Skin of body (tissue), 1 donor: ENCODE measurements at regions not wholly inside any gene's neighbourhood (a gene's known extent, or its start where the extent isn't known, plus 50 kb on each side); places are given as distances from the start of the nearest gene placed in this dataset.
A peak's percentile ranks its signal among the peaks of the same experiment; 100 is the strongest.

Source experiments
- DNase-seq: peaks from one replicate; lab custom pipeline; 2025; lab: John Stamatoyannopoulos, UW

DNA sequence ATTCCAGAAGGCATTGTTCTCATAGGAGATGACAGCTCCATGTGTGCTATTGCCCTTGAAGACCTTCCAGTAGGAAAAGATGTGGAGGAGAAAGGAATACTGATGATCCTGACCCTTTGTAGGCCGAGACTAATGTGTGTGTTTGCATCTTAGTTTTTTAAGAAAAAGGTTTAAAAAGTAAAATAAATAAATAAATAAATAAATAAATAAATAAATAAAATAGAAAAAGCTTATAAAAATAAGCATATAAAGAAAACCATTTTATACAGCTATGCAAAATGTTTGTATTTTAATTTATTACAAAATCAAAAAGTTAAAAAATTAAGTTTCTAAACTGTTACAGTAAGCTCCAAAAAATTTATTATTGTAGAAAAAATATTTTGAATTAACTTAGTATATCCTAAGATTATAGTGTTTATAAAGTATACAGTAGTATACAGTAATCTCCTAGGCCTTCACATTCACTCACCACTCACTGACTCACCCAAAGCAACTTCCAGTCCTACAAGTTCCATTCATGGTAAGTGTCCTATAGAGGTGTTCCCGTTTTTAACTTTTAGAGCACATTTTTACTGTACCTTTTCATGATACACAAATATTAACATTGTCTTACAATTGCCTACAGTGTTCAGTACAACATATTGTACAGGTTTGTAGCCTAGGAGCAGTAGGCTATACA lies 435.2 kb upstream of the SEMA3A start:
- no peak for DNase-seq

DNA sequence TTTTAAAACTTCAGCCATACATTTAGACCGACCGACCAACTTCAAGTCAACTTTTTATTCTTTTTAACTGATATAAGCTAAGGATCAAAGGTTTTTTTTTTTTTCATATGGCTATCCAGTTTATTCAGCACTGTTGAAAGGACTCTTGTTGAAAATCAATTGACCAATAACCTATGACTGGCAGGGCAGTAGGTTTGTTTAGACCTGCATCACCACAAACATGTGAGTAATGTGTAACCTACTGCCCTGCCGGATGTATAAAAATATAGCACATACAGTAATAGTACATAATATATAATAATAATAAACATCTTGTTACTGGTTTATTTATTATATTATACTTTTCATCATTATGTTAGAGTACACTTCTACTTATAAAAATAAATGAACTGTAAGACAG lies 434.6 kb upstream of the SEMA3A start:
- no peak for DNase-seq

DNA sequence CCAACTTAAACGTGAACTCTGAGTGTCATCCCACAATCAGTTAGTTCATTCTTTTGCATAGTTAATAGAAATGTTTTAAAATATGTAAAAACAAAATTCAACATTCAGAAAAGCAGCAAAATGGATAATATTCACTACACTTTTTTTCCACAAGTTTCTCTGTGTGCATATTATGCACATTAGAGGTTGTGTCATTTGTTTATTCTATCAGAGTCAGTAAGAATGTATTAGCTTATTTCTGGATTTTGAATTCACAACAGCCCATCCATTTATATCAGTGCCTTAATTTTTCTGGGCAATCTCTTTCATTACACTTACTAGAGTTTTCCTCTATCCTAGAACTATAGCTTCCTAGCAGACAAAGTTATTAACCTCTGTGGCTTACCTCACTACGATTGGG lies 432.7 kb upstream of the SEMA3A start:
- DNase-seq, result no peak

DNA sequence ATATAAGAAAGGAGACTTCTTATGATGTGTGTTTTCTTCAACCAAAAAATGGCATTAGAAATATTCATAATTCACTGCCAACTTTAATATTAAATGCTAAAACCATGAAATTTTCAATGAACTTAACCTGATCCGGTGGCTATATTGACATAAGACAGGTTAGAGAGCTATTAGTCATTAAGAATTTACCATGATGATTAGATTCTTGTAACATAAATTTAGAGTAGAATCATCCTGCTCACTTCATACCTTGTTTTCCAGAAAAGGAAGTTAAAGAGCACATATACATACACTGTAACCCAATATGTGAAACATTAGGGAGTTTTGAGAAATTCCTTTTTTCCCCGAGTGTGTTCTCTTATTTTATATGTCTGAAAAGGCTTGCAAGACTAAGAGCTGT lies 430.3 kb upstream of the SEMA3A start:
- no peak for DNase-seq

DNA sequence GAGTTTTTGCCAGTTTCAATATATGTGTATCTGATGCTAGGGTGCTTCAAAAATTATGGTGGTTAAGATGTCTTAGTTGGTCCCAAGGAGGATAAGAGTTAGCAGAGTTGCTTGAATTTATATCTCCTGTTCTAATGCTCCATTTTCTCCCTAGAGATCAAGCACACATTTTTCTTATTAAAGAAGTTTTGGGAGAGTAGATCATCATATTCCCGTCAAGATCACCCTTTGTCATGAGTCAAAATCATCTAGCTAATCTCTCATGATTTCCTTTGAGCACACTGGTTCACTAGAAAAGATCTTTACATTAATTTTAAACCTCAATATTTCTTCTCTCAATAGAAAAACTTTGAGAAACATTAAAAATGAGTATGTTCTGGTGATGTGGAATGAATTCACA lies 429.9 kb upstream of the SEMA3A start:
- DNase-seq, result no peak

DNA sequence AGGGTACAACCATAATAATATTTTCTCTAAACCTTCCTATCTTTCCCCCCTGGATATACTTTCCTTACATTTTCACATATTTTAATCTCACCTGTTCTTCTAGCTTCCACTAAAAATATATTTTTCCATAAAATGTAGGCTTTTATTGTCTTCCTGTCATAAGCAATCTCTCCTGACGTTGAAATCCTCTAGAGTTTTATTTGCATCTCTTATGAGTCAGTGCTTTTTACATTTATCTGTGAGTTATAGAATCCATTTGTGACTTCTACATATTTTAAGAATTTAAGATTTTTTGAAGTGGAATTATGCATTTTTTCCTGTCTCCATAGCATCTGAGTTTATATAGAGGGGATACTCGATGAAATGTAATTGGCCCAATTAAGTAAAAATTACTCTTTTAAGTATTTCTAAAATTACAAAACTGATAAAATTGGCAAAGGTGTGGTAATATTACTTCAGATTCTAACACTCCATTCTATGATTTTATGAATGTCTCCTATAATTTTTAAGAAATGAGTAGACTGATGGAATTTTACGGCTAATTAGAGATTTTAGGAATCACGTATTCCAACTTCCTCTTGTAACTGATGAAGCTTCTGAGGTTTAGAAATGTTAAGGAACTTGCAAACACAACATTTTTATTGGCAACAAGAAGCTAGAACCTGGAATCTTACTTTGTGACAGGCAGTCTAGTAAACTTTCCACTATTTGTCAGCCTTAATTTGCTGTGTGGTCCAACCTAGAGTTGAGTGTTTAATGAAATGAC lies 422.9 kb upstream of the SEMA3A start:
- no peak for DNase-seq

DNA sequence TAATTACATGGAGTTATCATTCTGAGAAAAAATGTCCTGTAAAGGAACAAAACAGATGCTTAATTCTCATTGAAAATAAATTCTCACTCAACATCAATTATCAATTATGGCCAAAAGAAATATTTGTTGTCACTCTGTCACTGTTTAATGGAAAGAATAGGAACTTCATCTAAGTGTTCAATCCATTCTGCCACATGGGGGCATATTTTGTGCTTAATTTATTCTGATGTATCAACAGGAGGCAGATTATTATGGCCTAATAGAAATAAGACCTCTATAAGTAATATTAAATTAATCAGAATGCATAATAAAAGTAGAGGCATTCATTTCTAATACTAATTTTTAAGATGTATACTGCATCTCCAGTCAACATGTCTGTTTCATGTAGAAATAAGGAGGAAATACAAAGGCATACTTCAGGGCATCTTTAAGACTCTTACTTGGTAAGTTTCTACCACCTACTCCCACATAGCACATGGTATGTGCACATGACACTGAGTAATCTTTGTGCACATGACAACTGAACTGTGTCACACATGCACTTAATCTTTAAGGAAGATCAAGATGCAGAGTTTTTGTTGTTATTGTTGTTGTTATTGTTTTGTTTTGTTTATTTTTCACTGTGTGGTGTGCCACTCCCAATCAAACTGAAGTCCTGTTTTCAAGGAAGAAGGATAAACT lies 420.4 kb upstream of the SEMA3A start:
- DNase-seq, result no peak

DNA sequence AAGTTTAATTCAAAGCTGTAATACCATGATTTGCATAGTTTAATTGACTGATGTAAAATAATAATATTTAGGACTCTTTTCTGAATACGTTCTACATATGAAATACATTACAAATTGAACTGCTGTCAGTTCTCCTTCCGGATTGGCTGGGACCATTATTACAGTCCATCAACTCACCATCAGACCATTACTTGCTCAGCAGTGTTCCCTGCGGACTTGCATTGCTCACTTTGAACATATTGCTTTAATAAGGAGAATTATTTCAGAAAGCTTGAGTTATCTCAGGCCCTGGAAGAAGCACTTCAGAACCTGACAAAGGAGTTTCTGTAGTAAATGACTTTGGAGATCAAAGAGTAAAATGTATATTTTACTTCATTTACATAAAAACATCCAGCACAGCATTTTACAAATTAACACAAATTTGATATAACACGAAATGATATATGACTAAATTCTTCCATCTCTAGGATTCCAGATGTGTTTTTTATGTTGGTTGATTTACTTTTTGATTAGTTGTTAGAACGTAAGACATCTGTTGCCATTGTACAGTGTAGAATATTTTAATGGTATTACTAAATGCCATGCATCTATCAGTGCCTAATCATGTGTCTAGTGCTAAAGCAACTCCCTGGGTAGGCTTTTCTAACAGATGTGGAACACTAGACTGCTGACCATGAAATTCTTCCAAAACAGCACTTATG lies 418.5 kb upstream of the SEMA3A start:
- peak; percentile 41 for DNase-seq

DNA sequence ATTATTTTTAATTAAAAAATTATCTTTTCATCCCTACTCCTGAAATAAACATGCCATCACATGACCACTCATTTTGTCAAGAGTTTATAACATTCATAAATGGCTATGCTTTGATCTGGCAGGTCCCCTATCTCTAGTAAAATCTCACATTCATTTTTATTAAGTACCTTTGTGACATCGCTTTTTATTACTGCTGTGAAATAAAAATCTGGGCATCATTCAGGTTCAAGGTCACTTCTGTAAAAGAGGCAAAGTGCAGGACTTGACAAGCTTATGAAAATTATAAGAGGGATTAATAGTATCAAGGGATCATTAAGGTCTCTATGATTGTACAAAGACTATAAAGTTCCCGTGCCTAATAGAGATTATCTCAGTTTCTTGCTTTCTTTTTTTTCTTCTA lies 416.8 kb upstream of the SEMA3A start:
- no peak for DNase-seq

DNA sequence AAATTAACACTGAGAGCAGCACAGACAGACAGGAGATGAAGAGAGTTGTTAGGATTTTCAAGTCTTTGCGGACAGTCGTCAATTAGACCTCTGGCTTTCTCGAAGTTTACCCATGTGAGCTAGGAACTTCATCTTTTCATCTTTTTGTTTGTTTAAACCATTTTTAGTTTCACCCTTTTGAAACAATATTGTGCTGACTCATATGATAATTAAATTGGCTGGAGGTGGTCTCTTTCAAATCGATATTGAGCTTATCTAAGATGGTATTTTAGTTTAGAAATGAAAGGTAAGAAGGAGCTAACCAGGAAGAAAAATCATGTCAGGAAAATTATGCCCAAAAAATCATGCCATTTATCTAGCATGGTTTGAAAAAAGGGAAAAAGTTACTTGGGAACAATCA lies 415.8 kb upstream of the SEMA3A start:
- no peak for DNase-seq

DNA sequence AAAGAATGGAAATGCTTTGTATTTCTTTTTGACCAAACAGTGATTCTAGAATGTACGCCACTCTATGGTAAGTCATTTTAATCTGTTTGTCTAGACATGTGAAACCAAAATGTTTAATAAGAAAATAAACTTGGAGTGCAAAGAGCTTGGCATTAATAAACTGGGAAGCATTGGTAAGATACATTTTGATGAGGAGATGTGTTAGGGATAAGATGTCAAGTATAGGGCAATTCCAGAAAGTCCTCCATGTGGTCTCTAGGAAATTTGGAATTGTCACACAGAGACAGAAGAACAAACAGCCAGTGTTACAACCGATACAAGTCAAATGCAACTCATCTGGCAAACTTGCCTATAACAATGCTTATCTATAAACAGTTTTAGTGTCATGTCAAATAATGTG lies 410.7 kb upstream of the SEMA3A start:
- no peak for DNase-seq

DNA sequence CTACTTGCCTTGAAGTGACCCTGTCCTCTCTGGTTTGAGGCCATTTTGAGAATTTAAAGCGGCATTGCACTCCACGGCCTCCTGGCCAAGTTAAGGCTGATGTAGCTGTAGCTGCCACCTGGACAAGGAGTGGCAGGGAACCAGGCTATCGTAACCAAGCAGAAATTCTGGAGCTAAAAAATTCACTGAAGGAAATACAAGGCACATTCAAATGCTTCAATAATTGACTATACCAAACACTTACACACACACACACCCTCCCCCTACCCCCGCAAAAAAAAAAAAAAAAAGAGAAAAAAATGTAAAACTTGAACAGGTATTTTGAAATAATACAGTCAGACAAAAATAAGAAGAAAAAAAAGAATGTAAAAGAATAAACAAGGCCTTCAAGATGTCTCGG lies 409.0 kb upstream of the SEMA3A start:
- DNase-seq, result no peak

DNA sequence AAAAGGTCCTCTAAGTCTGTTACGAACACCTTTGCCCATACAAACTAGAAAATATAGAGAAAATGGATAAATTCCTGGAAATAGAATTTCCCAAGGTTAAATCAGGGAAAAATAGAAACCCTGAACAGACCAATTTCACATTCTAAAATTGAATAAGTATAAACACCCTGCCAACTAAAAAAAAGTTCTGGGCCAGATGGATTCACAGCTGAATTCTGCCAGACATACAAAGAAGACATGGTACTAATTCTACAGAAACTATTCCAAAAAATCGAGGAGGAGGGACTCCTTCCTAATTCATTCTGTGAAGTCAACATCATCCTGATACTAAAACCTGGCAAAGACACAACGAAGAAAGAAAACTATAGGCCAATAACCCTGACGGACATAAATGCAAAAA lies 400.4 kb upstream of the SEMA3A start:
- DNase-seq, result no peak

DNA sequence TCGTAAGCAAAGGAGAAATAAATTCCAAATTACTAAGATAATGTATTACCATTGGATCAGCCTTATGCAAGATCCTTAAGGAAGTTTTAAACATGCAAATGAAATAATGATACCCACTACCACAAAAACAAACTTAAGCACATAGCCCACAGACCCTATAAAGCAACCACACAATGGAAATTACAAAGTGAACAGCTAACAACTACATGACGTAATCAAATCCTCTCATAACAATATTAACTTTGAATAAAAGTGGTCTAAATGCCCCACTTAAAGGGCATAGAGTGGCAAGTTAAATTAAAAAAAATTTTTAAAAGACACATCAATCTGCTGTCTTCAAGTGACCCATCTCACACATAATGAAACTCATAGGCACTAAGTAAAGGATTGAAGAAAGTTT lies 397.3 kb upstream of the SEMA3A start:
- DNase-seq, result no peak

DNA sequence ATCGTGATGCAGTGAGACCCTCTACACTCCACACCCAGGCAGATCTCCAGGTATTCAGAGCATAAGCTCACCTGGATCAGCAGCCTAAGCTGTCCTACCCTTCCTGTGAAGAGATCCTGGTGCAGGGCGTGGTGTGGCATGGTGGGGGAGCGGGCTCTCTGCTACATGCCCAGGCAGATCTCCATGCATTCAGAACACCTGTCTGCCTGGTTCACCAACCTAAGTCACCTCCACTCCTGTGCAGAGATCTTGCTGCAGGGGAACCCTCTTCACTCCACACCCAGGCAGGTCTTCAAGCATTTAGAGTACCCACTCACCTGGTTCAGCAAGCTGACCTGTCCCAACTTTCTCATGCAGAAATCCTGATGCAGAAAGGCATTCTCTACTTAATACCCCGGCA lies 394.4 kb upstream of the SEMA3A start:
- DNase-seq, result no peak

DNA sequence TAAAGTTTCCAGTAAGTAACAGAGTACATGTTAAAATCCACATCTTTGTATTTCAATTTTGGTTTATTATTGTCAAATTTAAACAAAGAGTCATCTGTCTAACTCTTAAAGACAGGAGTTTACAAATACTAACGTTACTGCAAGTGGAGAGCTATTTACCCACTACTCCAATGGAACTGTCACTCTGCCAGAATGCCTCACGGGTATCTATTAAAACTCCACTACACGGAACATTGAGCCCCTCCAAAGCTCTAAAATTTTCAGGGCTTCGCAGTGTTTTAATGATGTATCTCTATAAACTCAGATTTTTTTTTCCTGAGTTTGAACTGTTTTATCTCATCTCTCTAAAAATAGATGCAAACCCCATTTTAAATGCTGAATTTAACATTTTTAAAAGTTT lies 388.7 kb upstream of the SEMA3A start:
- no peak for DNase-seq

DNA sequence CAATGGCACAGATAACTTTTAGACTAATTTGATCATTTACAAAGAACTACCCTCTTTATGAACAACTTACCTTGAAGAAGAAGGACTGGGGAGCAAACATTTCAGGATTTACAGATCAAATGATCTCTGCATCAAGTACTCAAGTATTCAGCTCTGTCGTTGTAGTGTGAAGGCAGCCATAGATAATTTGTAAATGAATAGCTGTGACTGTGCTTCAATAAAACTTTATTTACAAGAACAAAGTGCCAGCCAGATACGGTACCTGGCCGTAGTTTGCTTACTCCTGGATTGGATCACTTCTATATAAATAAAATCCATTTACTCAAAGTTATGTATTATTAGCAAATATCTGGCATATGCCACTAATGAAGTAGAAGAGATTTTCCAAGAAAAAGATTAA lies 388.2 kb upstream of the SEMA3A start:
- DNase-seq, result no peak

DNA sequence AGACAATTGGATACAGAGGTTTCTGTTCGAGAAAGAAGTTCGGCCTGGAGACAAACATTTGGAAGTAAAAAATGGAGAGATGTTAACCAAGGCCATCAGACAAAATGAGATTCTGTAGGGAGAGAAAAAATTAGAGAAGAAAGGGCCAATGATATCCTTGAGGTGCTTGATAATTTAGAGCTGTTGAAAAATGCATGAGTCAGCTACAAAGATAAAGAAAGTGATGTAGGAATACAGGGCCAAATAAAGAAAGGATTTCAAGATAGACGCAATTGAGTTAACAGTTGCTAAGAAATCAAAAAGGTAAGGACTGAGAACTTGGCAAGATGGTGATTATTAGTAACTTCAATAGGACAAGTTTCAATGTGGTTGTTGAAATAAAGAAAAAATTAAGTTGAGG lies 384.2 kb upstream of the SEMA3A start:
- DNase-seq, result no peak

DNA sequence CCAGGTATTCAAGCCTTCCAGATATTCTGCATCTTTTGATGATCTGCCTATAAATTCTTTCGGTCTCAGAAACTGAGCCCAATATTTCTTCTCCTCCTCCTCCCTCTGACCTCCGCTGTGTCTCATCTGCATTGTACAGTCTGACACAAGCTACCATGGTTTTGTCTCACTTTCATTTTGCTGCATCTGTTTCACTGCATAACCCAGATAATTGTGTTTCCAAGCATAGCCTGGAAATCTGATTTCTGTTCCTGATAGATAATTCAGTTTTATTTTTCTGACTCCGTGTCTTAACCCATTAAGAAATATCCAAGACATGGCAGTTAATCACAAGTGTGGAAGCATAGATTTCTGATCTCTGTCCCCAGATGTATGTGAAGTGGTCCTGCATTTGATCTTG lies 374.2 kb upstream of the SEMA3A start:
- DNase-seq, result no peak

DNA sequence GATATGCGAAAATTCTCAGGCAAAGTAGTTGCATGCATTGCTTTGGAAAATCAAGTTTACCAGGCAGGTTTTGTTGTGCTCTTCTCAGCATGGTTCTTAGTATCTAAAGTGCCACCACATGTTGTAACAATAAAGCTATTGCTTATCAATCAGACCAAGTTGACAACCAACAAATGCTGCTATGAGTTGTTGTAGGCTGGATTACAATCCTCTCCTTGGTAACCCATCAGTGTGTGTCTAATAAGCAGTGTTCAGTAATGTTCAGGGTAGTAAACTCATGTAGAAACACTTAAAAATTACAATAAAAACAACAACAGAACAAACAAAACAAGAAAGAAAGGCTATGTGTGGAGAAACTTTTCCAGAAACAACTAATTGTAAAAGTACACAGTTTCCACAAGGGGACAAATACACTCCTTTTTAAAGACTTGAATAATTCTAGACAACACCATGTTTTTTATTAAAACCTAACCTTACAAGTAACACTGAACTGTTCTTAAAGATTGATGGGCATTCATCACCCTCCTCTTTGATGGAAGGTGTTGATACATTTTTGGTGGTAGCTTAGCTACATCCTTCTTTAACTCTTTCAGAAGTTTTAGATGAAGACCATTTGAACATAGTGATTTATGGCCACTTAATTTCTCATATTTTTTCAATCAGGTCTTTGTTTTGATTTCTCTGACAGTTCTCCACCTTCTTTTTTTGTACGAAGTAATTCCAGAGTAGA lies 370.9 kb upstream of the SEMA3A start:
- DNase-seq, result no peak

DNA sequence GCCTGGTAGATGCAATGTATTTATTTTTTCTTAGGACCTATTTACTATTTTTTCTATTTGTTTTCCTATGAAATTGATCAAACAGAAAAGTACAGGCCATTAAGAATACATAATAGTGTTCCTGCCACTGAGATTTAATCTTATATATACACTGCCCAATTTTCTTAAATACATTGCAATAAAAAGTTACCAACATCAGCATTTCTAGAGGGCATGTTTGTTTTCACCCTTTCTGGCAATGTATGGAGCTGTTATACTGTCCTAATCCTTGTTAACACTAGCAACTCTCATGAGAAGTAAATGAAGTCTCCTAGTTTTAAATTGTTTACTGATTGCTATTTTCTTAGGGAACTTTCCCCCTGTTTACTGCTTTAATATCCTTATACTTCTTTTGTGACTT lies 359.1 kb upstream of the SEMA3A start:
- DNase-seq, result no peak

DNA sequence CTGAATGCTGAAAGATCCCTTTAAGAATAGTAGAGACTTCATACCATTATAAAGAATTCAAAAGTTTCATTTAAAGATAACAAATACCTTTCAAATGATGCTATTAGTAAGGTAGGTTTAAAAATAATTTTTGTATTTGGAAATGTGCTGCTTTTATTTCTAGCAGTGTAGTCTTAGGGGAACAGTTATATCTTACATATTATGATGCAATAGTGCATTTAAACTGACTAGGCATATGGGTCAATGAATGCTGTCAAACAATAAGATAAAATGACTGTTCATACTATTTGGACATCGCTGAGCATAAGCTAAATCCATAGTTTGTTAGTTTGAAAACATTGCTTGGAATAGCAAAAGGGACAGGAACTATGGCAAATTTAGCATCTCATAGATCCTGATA lies 354.8 kb upstream of the SEMA3A start:
- DNase-seq, result no peak
